Vagina (tissue), 2 donors: ENCODE measurements at regions not wholly inside any gene's neighbourhood (a gene's known extent, or its start where the extent isn't known, plus 50 kb on each side); places are given as distances from the start of the nearest gene placed in this dataset.
"Not testable (repeated sequence)": the region's sequence is repeated elsewhere in the genome, so short reads cannot be mapped to it uniquely, and the experiment has no call there.

Experiments
- POLR2A ChIP-seq, 2 donors: fragments of 450-650 bp; IDR thresholded peaks; one replicate each; pipeline ENCODE4 v1.6.1; 2017; ENCODE audit warnings: antibody characterized with exemption in 2 of 2, mild to moderate bottlenecking in 2 of 2, moderate library complexity in 2 of 2
- POLR2AphosphoS5 ChIP-seq, 2 donors: sonication (generic); formaldehyde crosslinking; IDR thresholded peaks; one replicate each; pipeline ENCODE4 v1.9.0; 2017; ENCODE audit warnings: antibody characterized with exemption in 2 of 2, mild to moderate bottlenecking in 2 of 2, low read depth in 1 of 2; ENCODE audit not compliant: insufficient read depth in 1 of 2
- TF ChIP-seq, protein P1 (sequence below), 3 experiments: fragments of 450-650 bp in 2 of 3; fragments of 200-600 bp in 1 of 3; sonication (generic) in 1 of 3; IDR thresholded peaks; one replicate each; pipeline ENCODE4 v1.5.1; 2017 to 2019; ENCODE audit warnings: antibody characterized with exemption in 3 of 3, mild to moderate bottlenecking in 2 of 3, moderate library complexity in 2 of 3

DNA sequence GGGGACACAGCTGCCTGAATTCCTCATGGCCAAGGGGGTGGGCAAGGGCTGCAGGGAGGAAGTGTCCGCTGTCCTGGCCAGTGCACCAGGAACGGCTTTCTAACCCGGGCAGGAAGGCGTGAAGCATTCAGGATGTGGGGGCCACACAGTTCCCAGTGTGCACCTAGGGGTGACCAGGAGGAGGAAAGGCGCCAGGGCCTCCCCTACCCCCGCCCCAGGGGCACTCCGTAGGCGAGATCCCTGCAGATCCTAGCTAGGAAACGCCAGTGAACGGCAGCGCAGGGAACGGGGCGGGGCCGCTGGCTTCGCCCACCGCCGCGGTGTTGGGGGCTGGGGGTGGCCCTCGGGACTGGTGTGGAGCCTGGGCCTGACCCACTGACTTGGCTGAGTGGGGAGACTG, 199.6 kb downstream of the USP22 start:
- TF ChIP-seq POLR2A (IDR thresholded peaks at IDR 0.05); POLR2AphosphoS5 (IDR thresholded peaks at IDR 0.05; ENCODE audit: insufficient read depth in 1 of 2, low read depth in 1 of 2): not testable (repeated sequence)
- TF ChIP-seq, protein P1, sequence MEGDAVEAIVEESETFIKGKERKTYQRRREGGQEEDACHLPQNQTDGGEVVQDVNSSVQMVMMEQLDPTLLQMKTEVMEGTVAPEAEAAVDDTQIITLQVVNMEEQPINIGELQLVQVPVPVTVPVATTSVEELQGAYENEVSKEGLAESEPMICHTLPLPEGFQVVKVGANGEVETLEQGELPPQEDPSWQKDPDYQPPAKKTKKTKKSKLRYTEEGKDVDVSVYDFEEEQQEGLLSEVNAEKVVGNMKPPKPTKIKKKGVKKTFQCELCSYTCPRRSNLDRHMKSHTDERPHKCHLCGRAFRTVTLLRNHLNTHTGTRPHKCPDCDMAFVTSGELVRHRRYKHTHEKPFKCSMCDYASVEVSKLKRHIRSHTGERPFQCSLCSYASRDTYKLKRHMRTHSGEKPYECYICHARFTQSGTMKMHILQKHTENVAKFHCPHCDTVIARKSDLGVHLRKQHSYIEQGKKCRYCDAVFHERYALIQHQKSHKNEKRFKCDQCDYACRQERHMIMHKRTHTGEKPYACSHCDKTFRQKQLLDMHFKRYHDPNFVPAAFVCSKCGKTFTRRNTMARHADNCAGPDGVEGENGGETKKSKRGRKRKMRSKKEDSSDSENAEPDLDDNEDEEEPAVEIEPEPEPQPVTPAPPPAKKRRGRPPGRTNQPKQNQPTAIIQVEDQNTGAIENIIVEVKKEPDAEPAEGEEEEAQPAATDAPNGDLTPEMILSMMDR (IDR thresholded peaks at IDR 0.05) = not testable (repeated sequence)
